ENCODE measurements at regions not wholly inside any gene's neighbourhood (a gene's known extent, or its start where the extent isn't known, plus 50 kb on each side); places are given as distances from the start of the nearest gene placed in this dataset.

GRCh38 chr5:4651806-4652565 lies 488.1 kb upstream of the ADAMTS16 start:
- no peak for DNase-seq (ENCODE audit: low read depth, low spot score)
- in situ Hi-C loops (cut with HindIII; ENCODE audit: low sequenced_read_pairs): no loop called here
- no peak overlapping the region for H3K4me3 ChIP-seq (ENCODE audit: low read depth, low read length)
- no peak for TF ChIP-seq CTCF (IDR thresholded peaks at IDR 0.05; ENCODE audit: low read depth, low read length)

GRCh38 chr5:4653475-4653874 lies 486.7 kb upstream of the ADAMTS16 start:
- no peak for DNase-seq (ENCODE audit: low read depth, low spot score)
- no peak overlapping the region for H3K4me3 ChIP-seq (ENCODE audit: low read depth, low read length)
- in situ Hi-C loops (cut with HindIII; ENCODE audit: low sequenced_read_pairs): no loop called here
- TF ChIP-seq CTCF (IDR thresholded peaks at IDR 0.05; ENCODE audit: low read depth, low read length): no peak

DNA sequence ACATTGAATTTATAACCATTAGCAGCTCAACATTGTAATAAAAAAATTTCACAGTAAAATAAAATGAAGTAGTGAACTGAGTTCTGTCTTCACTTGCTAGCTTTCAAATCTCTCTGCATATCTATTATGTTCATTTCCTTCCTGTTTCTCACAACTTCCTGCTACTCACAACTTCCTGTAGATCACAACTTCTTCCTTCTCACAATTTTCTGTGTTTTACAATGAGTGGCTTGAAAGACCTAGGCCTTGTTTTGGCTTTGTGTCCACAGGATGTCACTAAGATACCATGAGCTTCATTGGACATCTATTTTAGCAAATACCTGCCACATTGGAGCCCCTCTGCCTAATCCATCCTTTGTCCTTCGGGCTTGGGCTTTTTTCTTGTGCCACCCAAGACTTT lies 480.3 kb upstream of the ADAMTS16 start:
- no peak overlapping the region for H3K4me3 ChIP-seq (ENCODE audit: low read depth, low read length)
- DNase-seq (ENCODE audit: low read depth, low spot score): no peak
- TF ChIP-seq CTCF (IDR thresholded peaks at IDR 0.05; ENCODE audit: low read depth, low read length): no peak
- in situ Hi-C loops (cut with HindIII; ENCODE audit: low sequenced_read_pairs): no loop called here

DNA sequence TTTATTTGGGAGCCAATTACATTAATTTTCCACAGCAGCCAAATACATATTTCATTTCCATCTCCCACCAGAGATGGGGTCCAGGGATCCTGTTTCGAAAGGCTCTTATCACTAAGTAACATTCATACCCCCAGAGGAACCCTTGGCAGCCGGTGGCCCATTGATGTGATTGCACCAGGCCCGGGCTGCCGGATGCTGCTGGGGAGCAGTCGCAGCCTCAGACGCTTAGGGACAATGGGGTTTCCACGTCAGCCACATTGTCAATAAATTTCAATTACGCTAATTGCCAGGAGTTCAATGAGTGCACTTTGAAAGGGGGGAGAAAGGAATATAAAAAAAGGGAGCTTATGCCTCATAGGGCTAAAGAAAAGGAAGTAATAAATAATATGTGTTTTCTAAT lies 478.8 kb upstream of the ADAMTS16 start:
- no peak overlapping the region for H3K4me3 ChIP-seq (ENCODE audit: low read depth, low read length)
- in situ Hi-C loops (cut with HindIII; ENCODE audit: low sequenced_read_pairs): no loop called here
- DNase-seq (ENCODE audit: low read depth, low spot score): no peak
- TF ChIP-seq CTCF (IDR thresholded peaks at IDR 0.05; ENCODE audit: low read depth, low read length): no peak

GRCh38 chr5:4661836-4662235 lies 478.3 kb upstream of the ADAMTS16 start:
- in situ Hi-C loops (cut with HindIII; ENCODE audit: low sequenced_read_pairs): no loop called here
- no peak for TF ChIP-seq CTCF (IDR thresholded peaks at IDR 0.05; ENCODE audit: low read depth, low read length)
- DNase-seq (ENCODE audit: low read depth, low spot score): peak; percentile 24
- no peak overlapping the region for H3K4me3 ChIP-seq (ENCODE audit: low read depth, low read length)

DNA sequence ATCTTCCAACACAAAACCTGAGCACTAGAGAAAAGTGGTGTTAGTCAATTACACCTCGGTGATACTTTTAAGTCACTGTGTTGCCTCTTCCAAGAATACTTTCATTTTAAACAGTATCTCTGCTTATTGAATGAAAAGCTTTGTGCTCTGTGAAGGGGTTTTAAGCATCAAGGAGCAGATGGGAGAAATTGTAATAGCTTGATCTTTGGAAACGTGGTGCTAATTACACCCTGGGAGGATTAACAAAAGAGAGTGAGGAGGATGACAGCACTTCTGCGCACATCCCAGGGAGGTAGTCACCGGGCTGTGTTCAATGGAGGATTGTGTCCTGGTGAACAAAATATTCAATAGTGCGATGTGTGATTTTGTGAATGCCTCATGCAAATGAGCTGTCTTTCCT lies 477.4 kb upstream of the ADAMTS16 start:
- no peak for TF ChIP-seq CTCF (IDR thresholded peaks at IDR 0.05; ENCODE audit: low read depth, low read length)
- no peak for DNase-seq (ENCODE audit: low read depth, low spot score)
- in situ Hi-C loops (cut with HindIII; ENCODE audit: low sequenced_read_pairs): no loop called here
- no peak overlapping the region for H3K4me3 ChIP-seq (ENCODE audit: low read depth, low read length)

Data from astrocyte of the spinal cord (primary cell).